Neural progenitor cell (in vitro differentiated cells): ENCODE measurements at regions not wholly inside any gene's neighbourhood (a gene's known extent, or its start where the extent isn't known, plus 50 kb on each side); places are given as distances from the start of the nearest gene placed in this dataset.

Source experiments
- DNase-seq: peaks from one replicate; pipeline ENCODE4 v3.0.0-alpha.2; 2016; ENCODE audit warnings: low spot score
- H2AFZ ChIP-seq: fragments of 200-600 bp; sonication (generic); replicated peaks from 2 replicates; pipeline ENCODE4 v1.6.1; 2016; ENCODE audit warnings: antibody characterized with exemption
- H3F3A ChIP-seq: fragments of 200-600 bp; sonication (generic); 2 replicates; pipeline ENCODE4 v1.6.1; 2016; ENCODE audit warnings: antibody characterized with exemption, low read depth
- H3K27ac ChIP-seq: fragments of 200-600 bp; sonication (generic); 2 replicates; pipeline ENCODE4 v1.5.1; 2016; ENCODE audit warnings: mild to moderate bottlenecking
- H3K27me3 ChIP-seq: fragments of 200-600 bp; sonication (generic); 2 replicates; pipeline ENCODE4 v1.6.1; 2016; ENCODE audit warnings: mild to moderate bottlenecking, moderate library complexity
- H3K36me3 ChIP-seq: fragments of 200-600 bp; sonication (generic); 2 replicates; pipeline ENCODE4 v1.5.1; 2016
- H3K4me1 ChIP-seq: fragments of 200-600 bp; sonication (generic); 2 replicates; pipeline ENCODE4 v1.6.1; 2016; ENCODE audit warnings: mixed run types
- H3K4me2 ChIP-seq: fragments of 200-600 bp; sonication (generic); 2 replicates; pipeline ENCODE4 v1.6.1; 2016
- H3K4me3 ChIP-seq: fragments of 200-600 bp; sonication (generic); 2 replicates; pipeline ENCODE4 v1.5.1; 2016
- H3K79me2 ChIP-seq: fragments of 200-600 bp; sonication (generic); 2 replicates; pipeline ENCODE4 v1.6.1; 2016; ENCODE audit warnings: low read depth
- H3K9ac ChIP-seq: fragments of 200-600 bp; sonication (generic); 2 replicates; pipeline ENCODE4 v1.6.1; 2016
- H3K9me3 ChIP-seq: fragments of 200-600 bp; sonication (generic); 2 replicates; pipeline ENCODE4 v1.5.1; 2016; ENCODE audit warnings: low read depth
- H4K20me1 ChIP-seq: fragments of 200-600 bp; sonication (generic); 2 replicates; pipeline ENCODE4 v1.6.1; 2016; ENCODE audit warnings: low read depth
- H3K27ac Mint-ChIP-seq: 3 replicates; pipeline ENCODE4 v1.8.0; 2021; ENCODE audit warnings: mixed read lengths
- H3K27me3 Mint-ChIP-seq: 2 replicates; pipeline ENCODE4 v1.8.0; 2022; ENCODE audit warnings: low read depth, mild to moderate bottlenecking, inconsistent platforms, moderate library complexity, mixed read lengths; ENCODE audit not compliant: insufficient read depth
- H3K36me3 Mint-ChIP-seq: 3 replicates; pipeline ENCODE4 v1.8.0; 2021; ENCODE audit warnings: mixed read lengths
- H3K4me1 Mint-ChIP-seq: 3 replicates; pipeline ENCODE4 v1.8.0; 2021; ENCODE audit warnings: mixed read lengths
- H3K4me3 Mint-ChIP-seq: 3 replicates; pipeline ENCODE4 v1.8.0; 2021; ENCODE audit warnings: mild to moderate bottlenecking, moderate library complexity, mixed read lengths
- H3K9me3 Mint-ChIP-seq: 3 replicates; pipeline ENCODE4 v1.8.0; 2020; ENCODE audit warnings: mixed read lengths
- CTCF ChIP-seq: fragments of 200-600 bp; sonication (generic); IDR thresholded peaks from 2 replicates; pipeline ENCODE4 v1.5.1; 2017; ENCODE audit warnings: antibody characterized with exemption, mild to moderate bottlenecking
- EZH2 ChIP-seq: fragments of 200-600 bp; sonication (generic); IDR thresholded peaks from 2 replicates; pipeline ENCODE4 v1.6.1; 2017; ENCODE audit warnings: antibody characterized with exemption, mild to moderate bottlenecking, moderate library complexity
- EZH2phosphoT487 ChIP-seq: fragments of 200-600 bp; sonication (generic); IDR thresholded peaks from 2 replicates; pipeline ENCODE4 v1.6.1; 2017; ENCODE audit warnings: antibody characterized with exemption

DNA sequence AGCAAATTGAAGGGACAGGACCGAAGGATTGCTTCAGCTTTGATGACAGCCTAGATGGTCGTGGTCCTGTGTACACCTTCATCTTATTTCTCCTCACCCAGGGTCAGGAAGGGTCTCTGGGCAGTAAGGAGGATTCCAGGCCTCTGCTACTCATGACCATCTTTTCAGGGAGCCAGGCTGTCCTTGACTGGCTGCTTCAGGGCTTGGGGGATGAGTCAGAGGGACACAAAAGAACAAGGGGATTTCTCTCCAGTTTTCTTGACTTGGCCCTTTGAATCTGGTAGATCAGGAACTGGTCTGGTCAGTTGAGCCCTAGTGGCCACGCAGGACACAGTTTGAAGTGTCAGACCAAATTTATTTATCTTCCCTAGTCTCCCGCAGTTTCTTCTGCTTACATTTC is 402.1 kb upstream of the CHD6 start:
- DNase-seq = no peak
- Histone ChIP-seq H3K27me3 (no peaks in the 10 kb centered on the region), H3K9me3 (no peaks in the 10 kb centered on the region), H3K79me2 (no peaks in the 10 kb centered on the region), H3K36me3 (no peaks in the 10 kb centered on the region), H3K9ac (no peak overlapping the region), H2AFZ (no peak overlapping the region), H3K27ac (no peak overlapping the region), H3K4me1 (no peaks in the 10 kb centered on the region), H3K4me2 (no peak overlapping the region), H4K20me1 (peaks cover 2% of the 10 kb centered on the region), H3K4me3 (no peak overlapping the region), H3F3A (no peaks in the 10 kb centered on the region)
- no peak overlapping the region for H3K27ac Mint-ChIP-seq
- peaks cover 6% of the 10 kb centered on the region for H3K27me3 Mint-ChIP-seq
- no peaks in the 10 kb centered on the region for H3K9me3 Mint-ChIP-seq
- no peaks in the 10 kb centered on the region for H3K36me3 Mint-ChIP-seq
- H3K4me1 Mint-ChIP-seq = no peaks in the 10 kb centered on the region
- H3K4me3 Mint-ChIP-seq = no peak overlapping the region
- TF ChIP-seq EZH2phosphoT487 = no peak
- TF ChIP-seq EZH2 = no peak
- no peak for TF ChIP-seq CTCF

- Mint-ChIP-seq H3K9me3 (no peaks in the 10 kb centered on the region), H3K27ac (no peak overlapping the region), H3K36me3 (no peaks in the 10 kb centered on the region), H3K27me3 (peaks cover 3% of the 10 kb centered on the region), H3K4me1 (no peaks in the 10 kb centered on the region), H3K4me3 (no peak overlapping the region)
- no peaks in the 10 kb centered on the region for H3K27me3 ChIP-seq
- H2AFZ ChIP-seq = no peak overlapping the region
- H3K4me1 ChIP-seq = no peaks in the 10 kb centered on the region
- no peak overlapping the region for H3K4me3 ChIP-seq
- TF ChIP-seq CTCF = peak; percentile 62
- TF ChIP-seq EZH2 = no peak
- TF ChIP-seq EZH2phosphoT487 = no peak
- no peak overlapping the region for H3K4me2 ChIP-seq
- H3K36me3 ChIP-seq = no peaks in the 10 kb centered on the region
- H3K9ac ChIP-seq = no peak overlapping the region
- H4K20me1 ChIP-seq = no peaks in the 10 kb centered on the region
- no peaks in the 10 kb centered on the region for H3F3A ChIP-seq
- H3K27ac ChIP-seq = no peak overlapping the region
- DNase-seq = peak; percentile 51
- no peaks in the 10 kb centered on the region for H3K9me3 ChIP-seq
- no peaks in the 10 kb centered on the region for H3K79me2 ChIP-seq
These were observed 400.8 kb upstream of the CHD6 start for GRCh38 chr20:42018979-42019378.

DNA sequence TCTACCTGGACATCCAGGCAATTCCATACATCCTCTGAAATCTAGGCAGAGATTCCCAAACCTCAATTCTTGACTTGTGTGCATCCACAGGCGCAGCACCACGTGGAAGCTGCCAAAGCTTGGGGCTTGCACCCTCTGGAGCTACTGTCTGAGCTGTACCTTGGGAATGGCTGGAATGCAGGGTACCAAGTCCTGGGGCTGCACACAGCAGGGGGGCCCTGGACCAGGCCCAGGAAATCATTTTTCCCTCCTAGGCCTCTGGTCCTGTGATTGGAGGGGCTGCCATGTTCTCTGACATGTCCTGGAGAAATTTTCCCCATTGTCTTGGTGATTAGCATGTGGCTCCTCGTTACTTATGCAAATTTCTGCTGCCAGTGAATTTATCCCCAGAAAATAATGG is 391.9 kb upstream of the CHD6 start:
- Mint-ChIP-seq H3K27ac (no peak overlapping the region), H3K27me3 (peaks cover 8% of the 10 kb centered on the region), H3K4me3 (no peak overlapping the region), H3K36me3 (peaks cover 2% of the 10 kb centered on the region), H3K9me3 (peaks cover 20% of the 10 kb centered on the region), H3K4me1 (no peaks in the 10 kb centered on the region)
- Histone ChIP-seq H4K20me1 (no peaks in the 10 kb centered on the region), H3K36me3 (no peaks in the 10 kb centered on the region), H3K9ac (no peak overlapping the region), H2AFZ (no peak overlapping the region), H3K4me2 (no peak overlapping the region), H3K4me3 (no peak overlapping the region), H3K9me3 (no peaks in the 10 kb centered on the region), H3K27ac (no peak overlapping the region), H3F3A (no peaks in the 10 kb centered on the region), H3K79me2 (no peaks in the 10 kb centered on the region), H3K27me3 (no peaks in the 10 kb centered on the region), H3K4me1 (no peaks in the 10 kb centered on the region)
- DNase-seq = no peak
- TF ChIP-seq EZH2 = no peak
- no peak for TF ChIP-seq EZH2phosphoT487
- TF ChIP-seq CTCF = no peak

- no peak for DNase-seq
- no peaks in the 10 kb centered on the region for H3K79me2 ChIP-seq
- Mint-ChIP-seq H3K27me3 (peaks cover 8% of the 10 kb centered on the region), H3K4me1 (no peaks in the 10 kb centered on the region), H3K4me3 (no peak overlapping the region), H3K9me3 (peaks cover 20% of the 10 kb centered on the region), H3K36me3 (peaks cover 2% of the 10 kb centered on the region), H3K27ac (no peak overlapping the region)
- TF ChIP-seq CTCF (no peak), EZH2 (no peak), EZH2phosphoT487 (no peak)
- H4K20me1 ChIP-seq = no peaks in the 10 kb centered on the region
- no peak overlapping the region for H3K4me3 ChIP-seq
- no peaks in the 10 kb centered on the region for H3K36me3 ChIP-seq
- no peaks in the 10 kb centered on the region for H3K27me3 ChIP-seq
- H3K9me3 ChIP-seq = no peaks in the 10 kb centered on the region
- no peaks in the 10 kb centered on the region for H3F3A ChIP-seq
- H2AFZ ChIP-seq = no peak overlapping the region
- no peaks in the 10 kb centered on the region for H3K4me1 ChIP-seq
- no peak overlapping the region for H3K9ac ChIP-seq
- H3K27ac ChIP-seq = no peak overlapping the region
- H3K4me2 ChIP-seq = no peak overlapping the region
These were observed 389.1 kb upstream of the CHD6 start for GRCh38 chr20:42007251-42007650.
